K562 (cell line): ENCODE measurements at regions not wholly inside any gene's neighbourhood (a gene's known extent, or its start where the extent isn't known, plus 50 kb on each side); places are given as distances from the start of the nearest gene placed in this dataset.

Experiments used
- BDP1 ChIP-seq: IDR thresholded peaks from 3 replicates; pipeline ENCODE4 v1.6.1; 2011; ENCODE audit not compliant: insufficient read length, insufficient read depth
- ELF2 ChIP-seq: fragments of 250-450 bp; sonication (Bioruptor Pico); IDR thresholded peaks from 2 replicates; pipeline ENCODE4 v1.5.0; 2021; ENCODE audit warnings: mild to moderate bottlenecking
- FIP1L1 ChIP-seq: fragments of 200-400 bp; formaldehyde crosslinking; IDR thresholded peaks from 2 replicates; pipeline ENCODE4 v1.6.1; 2018; ENCODE audit warnings: mild to moderate bottlenecking, low read depth, low read length; ENCODE audit not compliant: poor library complexity, severe bottlenecking
- GABPA ChIP-seq: fragments of 200-800 bp; sonication (Bioruptor generic); conservative IDR thresholded peaks from 2 replicates; pipeline ENCODE4 v1.6.1; 2016; ENCODE audit warnings: low read depth, missing genetic modification characterization, missing compliant biosample characterization
- IFI16 ChIP-seq: fragments of 250-450 bp; sonication (Bioruptor Pico); IDR thresholded peaks from 2 replicates; pipeline ENCODE4 v2.1.2; 2022; ENCODE audit warnings: mild to moderate bottlenecking, inconsistent platforms
- MEF2D ChIP-seq: conservative IDR thresholded peaks from 2 replicates; pipeline ENCODE4 v1.6.1; 2016; ENCODE audit warnings: low read depth, missing genetic modification characterization, missing compliant biosample characterization
- RAD21 ChIP-seq, 2 experiments: fragments of 250-450 bp in 1 of 2; fragments of 450-650 bp in 1 of 2; sonication (Bioruptor Pico) in 1 of 2; formaldehyde crosslinking in 1 of 2; IDR thresholded peaks in 1 of 2; conservative IDR thresholded peaks in 1 of 2; 2 replicates each; pipeline versions ENCODE4 v1.4.0 to v1.8.0; 2020 to 2022; ENCODE audit warnings: mild to moderate bottlenecking in 2 of 2, moderate library complexity in 1 of 2
- SMARCA5 ChIP-seq: fragments of 450-650 bp; IDR thresholded peaks from 2 replicates; pipeline ENCODE4 v1.6.1; 2016
- TRIM28 ChIP-seq: fragments of 450-650 bp; IDR thresholded peaks from 2 replicates; pipeline ENCODE4 v1.6.1; 2017
- ZNF644 ChIP-seq: fragments of 200-800 bp; sonication (Bioruptor generic); IDR thresholded peaks from 2 replicates; pipeline ENCODE4 v1.6.1; 2016; ENCODE audit warnings: low read depth, missing genetic modification characterization, missing compliant biosample characterization
- TF ChIP-seq, protein P1 (sequence below), 2 experiments: fragments of 450-650 bp in 1 of 2; sonication (generic) in 1 of 2; formaldehyde crosslinking in 1 of 2; IDR thresholded peaks; 2 replicates each; pipeline versions ENCODE4 v1.7.1 to v1.9.0; 2016 to 2022; ENCODE audit warnings: inconsistent platforms in 1 of 2, mild to moderate bottlenecking in 1 of 2, missing genetic modification reagents in 1 of 2
- TF ChIP-seq, protein P2 (sequence below): fragments of 250-450 bp; sonication (Bioruptor Pico); IDR thresholded peaks from 2 replicates; pipeline ENCODE4 v1.5.0; 2021
- TF ChIP-seq, protein P3 (sequence below): fragments of 250-450 bp; sonication (Bioruptor Pico); IDR thresholded peaks from 2 replicates; pipeline ENCODE4 v1.8.0; 2021; ENCODE audit warnings: moderate library complexity, mild to moderate bottlenecking, inconsistent platforms

DNA sequence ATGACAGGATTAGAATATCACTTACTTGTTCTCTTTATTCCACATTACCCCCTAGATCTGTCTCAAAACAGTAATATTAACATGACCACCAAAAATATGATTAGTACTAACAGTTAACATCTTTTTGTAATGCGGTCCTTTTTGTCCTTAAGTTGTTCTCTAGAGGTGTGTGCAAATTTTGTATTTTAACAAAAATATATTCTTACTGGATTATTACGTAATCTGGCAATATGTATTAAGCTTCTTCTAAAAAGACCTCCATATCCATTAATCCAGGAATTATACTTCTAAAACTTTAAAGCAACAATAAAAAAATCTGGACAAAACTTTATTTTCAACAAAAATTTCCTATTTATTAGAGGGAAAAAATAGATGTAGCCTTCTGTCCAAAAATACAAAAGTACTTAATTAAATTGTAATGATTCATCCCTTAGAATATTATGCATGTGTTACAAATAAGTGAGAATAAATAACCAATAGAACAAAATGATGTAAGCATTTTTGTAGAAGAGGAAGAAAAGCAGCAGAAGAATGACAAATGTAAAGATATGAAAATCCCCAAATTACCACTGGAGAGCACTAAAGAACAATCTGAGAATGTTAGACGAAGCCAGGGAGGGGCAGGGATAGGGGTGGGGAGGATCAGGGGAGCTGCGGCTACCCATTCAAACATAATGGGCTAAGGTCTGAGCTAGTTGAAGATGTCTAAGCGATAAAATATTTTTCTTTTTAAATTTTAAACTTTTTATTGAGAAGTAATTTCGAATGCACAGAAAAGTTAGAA lies 945.6 kb downstream of the MCTP2 start (continued):
- TF ChIP-seq, protein P1, sequence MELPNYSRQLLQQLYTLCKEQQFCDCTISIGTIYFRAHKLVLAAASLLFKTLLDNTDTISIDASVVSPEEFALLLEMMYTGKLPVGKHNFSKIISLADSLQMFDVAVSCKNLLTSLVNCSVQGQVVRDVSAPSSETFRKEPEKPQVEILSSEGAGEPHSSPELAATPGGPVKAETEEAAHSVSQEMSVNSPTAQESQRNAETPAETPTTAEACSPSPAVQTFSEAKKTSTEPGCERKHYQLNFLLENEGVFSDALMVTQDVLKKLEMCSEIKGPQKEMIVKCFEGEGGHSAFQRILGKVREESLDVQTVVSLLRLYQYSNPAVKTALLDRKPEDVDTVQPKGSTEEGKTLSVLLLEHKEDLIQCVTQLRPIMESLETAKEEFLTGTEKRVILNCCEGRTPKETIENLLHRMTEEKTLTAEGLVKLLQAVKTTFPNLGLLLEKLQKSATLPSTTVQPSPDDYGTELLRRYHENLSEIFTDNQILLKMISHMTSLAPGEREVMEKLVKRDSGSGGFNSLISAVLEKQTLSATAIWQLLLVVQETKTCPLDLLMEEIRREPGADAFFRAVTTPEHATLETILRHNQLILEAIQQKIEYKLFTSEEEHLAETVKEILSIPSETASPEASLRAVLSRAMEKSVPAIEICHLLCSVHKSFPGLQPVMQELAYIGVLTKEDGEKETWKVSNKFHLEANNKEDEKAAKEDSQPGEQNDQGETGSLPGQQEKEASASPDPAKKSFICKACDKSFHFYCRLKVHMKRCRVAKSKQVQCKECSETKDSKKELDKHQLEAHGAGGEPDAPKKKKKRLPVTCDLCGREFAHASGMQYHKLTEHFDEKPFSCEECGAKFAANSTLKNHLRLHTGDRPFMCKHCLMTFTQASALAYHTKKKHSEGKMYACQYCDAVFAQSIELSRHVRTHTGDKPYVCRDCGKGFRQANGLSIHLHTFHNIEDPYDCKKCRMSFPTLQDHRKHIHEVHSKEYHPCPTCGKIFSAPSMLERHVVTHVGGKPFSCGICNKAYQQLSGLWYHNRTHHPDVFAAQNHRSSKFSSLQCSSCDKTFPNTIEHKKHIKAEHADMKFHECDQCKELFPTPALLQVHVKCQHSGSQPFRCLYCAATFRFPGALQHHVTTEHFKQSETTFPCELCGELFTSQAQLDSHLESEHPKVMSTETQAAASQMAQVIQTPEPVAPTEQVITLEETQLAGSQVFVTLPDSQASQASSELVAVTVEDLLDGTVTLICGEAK (IDR thresholded peaks at IDR 0.05), result 0 out of 2 replicates have a peak, but pooled peaks have one; percentile 25
- TF ChIP-seq, protein P1 (CRISPR knock-in tag; IDR thresholded peaks at IDR 0.05), result no peak
- TF ChIP-seq SMARCA5 (no peak), TRIM28 (no peak), GABPA (tag) (no peak), BDP1 (no peak), RAD21 (CRISPR knock-in tag; conservative IDR thresholded peaks at IDR 0.05 in 1 of 2, IDR thresholded peaks at IDR 0.05 in 1 of 2) (peak in 1 of 2 experiments; percentile 56; a peak in 2 of 4 replicates), MEF2D (tag) (no peak), ELF2 (CRISPR knock-in tag) (no peak), IFI16 (CRISPR knock-in tag) (no peak), FIP1L1 (no peak), ZNF644 (tag) (no peak)
- TF ChIP-seq, protein P2, sequence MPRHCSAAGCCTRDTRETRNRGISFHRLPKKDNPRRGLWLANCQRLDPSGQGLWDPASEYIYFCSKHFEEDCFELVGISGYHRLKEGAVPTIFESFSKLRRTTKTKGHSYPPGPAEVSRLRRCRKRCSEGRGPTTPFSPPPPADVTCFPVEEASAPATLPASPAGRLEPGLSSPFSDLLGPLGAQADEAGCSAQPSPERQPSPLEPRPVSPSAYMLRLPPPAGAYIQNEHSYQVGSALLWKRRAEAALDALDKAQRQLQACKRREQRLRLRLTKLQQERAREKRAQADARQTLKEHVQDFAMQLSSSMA (CRISPR knock-in tag), result no peak
- TF ChIP-seq, protein P3, sequence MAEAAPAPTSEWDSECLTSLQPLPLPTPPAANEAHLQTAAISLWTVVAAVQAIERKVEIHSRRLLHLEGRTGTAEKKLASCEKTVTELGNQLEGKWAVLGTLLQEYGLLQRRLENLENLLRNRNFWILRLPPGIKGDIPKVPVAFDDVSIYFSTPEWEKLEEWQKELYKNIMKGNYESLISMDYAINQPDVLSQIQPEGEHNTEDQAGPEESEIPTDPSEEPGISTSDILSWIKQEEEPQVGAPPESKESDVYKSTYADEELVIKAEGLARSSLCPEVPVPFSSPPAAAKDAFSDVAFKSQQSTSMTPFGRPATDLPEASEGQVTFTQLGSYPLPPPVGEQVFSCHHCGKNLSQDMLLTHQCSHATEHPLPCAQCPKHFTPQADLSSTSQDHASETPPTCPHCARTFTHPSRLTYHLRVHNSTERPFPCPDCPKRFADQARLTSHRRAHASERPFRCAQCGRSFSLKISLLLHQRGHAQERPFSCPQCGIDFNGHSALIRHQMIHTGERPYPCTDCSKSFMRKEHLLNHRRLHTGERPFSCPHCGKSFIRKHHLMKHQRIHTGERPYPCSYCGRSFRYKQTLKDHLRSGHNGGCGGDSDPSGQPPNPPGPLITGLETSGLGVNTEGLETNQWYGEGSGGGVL (CRISPR knock-in tag), result no peak
- TF ChIP-seq, all 486 proteins: peak for 9
